ENCODE measurements at regions not wholly inside any gene's neighbourhood (a gene's known extent, or its start where the extent isn't known, plus 50 kb on each side); places are given as distances from the start of the nearest gene placed in this dataset.

DNA sequence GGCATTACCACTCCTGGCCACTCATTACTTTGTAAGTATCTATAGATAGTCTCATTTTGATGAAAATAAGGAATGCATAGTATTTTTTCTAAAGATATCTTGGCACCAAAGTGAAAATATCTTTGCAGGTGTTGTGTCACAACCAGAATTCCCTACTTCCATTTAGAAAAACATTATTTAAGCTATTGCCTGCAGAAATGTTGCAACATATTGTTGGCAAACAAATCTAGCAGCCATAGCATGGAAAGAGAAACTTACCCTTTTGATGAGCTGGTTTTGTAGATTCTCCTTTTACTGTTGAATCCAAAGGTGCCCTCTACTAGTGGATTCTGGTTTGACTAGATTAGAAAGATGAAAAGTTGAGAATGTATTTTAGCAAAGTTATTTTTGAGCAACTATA, 138.8 kb downstream of the AREG start:
- TF ChIP-seq, protein P1, sequence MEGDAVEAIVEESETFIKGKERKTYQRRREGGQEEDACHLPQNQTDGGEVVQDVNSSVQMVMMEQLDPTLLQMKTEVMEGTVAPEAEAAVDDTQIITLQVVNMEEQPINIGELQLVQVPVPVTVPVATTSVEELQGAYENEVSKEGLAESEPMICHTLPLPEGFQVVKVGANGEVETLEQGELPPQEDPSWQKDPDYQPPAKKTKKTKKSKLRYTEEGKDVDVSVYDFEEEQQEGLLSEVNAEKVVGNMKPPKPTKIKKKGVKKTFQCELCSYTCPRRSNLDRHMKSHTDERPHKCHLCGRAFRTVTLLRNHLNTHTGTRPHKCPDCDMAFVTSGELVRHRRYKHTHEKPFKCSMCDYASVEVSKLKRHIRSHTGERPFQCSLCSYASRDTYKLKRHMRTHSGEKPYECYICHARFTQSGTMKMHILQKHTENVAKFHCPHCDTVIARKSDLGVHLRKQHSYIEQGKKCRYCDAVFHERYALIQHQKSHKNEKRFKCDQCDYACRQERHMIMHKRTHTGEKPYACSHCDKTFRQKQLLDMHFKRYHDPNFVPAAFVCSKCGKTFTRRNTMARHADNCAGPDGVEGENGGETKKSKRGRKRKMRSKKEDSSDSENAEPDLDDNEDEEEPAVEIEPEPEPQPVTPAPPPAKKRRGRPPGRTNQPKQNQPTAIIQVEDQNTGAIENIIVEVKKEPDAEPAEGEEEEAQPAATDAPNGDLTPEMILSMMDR (IDR thresholded peaks at IDR 0.05) = no peak
- TF ChIP-seq POLR2A (IDR thresholded peaks at IDR 0.05) = no peak
